ENCODE measurements at regions not wholly inside any gene's neighbourhood (a gene's known extent, or its start where the extent isn't known, plus 50 kb on each side); places are given as distances from the start of the nearest gene placed in this dataset.

DNA sequence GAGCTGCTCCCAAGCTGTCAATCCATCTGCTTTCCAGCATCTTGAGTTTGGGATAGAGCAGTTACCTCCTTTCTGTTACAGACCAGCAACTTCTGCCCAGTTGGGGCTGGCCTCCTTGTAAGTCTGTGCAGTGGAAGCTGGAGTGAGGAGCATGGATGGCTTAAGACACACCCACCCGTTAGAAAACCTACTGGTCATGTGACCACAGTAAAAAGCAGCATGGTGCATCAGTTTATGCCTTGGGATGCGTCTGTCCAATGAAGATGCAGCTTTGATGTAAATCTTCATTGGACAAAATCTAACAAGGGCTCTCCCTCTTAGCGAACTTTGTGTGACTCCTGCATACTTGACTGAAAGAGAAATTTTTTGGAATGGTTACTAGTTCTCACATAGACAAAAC is 453.5 kb downstream of the TYW1 start:
- Histone ChIP-seq H3K27me3 (no peaks in the 10 kb centered on the region), H3K27ac (no peak overlapping the region), H3K4me3 (no peak overlapping the region), H3K36me3 (no peaks in the 10 kb centered on the region), H3K9me3 (no peaks in the 10 kb centered on the region), H3K4me1 (peaks cover 0 to 4% (median 0%) of the 10 kb centered on the region in 12 donors)
- intact Hi-C loops (cut with DNase I) = no loop called here
- TF ChIP-seq CTCF (IDR thresholded peaks at IDR 0.05) = no peak
- TF ChIP-seq POLR2A (IDR thresholded peaks at IDR 0.05) = no peak
- 63 to 77% (median 72%) methylated on average over 3 of the region's 3 CpGs for WGBS, 4 donors
- ATAC-seq (no peak), DNase-seq (no peak)

- intact Hi-C loops (cut with DNase I) = no loop called here
- Histone ChIP-seq H3K4me3 (no peak overlapping the region), H3K27ac (no peak overlapping the region), H3K9me3 (no peaks in the 10 kb centered on the region), H3K36me3 (no peaks in the 10 kb centered on the region), H3K4me1 (peaks cover 0 to 4% (median 0%) of the 10 kb centered on the region in 12 donors), H3K27me3 (peaks cover 0 to 3% (median 0%) of the 10 kb centered on the region in 9 donors)
- WGBS, 4 donors = 79 to 85% (median 84%) methylated on average over 9 of the region's 9 CpGs
- TF ChIP-seq CTCF (IDR thresholded peaks at IDR 0.05) (no peak), POLR2A (IDR thresholded peaks at IDR 0.05) (no peak)
- ATAC-seq (no peak), DNase-seq (no peak)
Measured at GRCh38 chr7:67451306-67451705, 454.7 kb downstream of the TYW1 start.

DNA sequence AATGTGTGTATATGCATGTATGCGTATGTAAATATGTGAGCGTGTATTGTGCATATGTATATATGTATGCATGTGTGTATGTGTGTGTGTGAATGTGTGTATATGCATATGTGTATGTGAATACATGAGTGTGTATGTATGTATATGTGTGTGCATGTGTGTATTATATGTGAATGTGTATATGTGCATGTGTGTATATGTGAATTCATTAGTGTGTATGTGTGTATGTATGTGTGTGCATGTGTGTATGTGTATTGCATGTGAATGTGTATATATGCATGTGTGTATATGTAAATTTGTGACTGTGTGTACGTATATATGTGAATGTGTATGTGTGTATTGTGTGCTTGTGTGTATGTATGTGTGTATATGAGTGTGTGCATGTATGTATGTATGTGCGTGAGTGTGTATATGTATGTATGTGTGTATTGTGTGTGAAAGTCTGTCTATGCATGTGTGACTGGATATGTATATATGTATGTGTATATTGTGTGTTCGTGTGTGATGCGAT is 455.9 kb downstream of the TYW1 start:
- Histone ChIP-seq H3K4me1 (peaks cover 0 to 4% (median 0%) of the 10 kb centered on the region in 12 donors), H3K36me3 (no peaks in the 10 kb centered on the region), H3K9me3 (no peaks in the 10 kb centered on the region), H3K27me3 (peaks cover 0 to 7% (median 0%) of the 10 kb centered on the region in 9 donors), H3K27ac (no peak overlapping the region), H3K4me3 (no peak overlapping the region)
- ATAC-seq (no peak), DNase-seq (no peak)
- intact Hi-C loops (cut with DNase I) = no loop called here
- 94 to 97% (median 96%) methylated on average over 6 of the region's 6 CpGs for WGBS, 4 donors
- TF ChIP-seq CTCF (IDR thresholded peaks at IDR 0.05) = no peak
- no peak for TF ChIP-seq POLR2A (IDR thresholded peaks at IDR 0.05)

DNA sequence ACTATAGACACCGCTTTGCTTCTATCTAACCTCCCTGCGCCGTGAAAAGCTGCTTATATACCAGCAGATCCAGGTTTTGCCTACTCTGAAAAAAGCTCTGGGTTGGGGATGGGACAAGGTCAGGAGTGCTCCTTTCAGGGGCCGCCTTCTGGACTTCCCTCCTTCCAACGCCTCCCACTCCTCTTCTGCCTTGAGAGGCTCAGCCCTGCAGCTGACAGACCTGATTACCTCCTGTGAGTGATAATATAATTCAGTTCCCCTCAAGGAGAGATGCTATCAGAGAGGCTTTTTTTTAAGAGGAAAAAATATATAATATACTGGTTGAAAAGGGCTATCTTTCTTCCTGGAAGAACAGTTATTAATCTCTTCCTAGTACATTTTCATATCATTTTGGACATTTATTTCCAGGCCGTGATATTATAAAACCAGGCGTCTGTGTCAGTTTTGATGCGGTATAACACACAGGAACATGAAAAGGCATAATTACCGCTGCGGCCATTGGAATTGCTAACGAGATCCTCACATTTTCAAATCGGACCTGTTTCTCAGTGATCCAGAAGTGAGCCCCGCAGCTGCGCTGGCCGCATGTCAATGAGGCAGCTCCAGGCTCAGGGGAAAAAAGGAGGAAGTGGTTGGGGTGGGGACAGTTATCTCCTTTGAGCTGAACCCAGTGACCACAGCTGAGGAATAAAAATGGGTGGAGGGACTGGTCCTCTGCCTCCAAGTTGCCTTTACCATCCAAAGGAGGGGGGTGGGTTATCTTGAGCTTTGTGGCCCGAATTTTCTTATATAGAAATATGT is 457.1 kb downstream of the TYW1 start:
- ATAC-seq (no peak), DNase-seq (no peak)
- TF ChIP-seq POLR2A (IDR thresholded peaks at IDR 0.05) = no peak
- no peak for TF ChIP-seq CTCF (IDR thresholded peaks at IDR 0.05)
- Histone ChIP-seq H3K4me1 (peaks cover 0 to 4% (median 0%) of the 10 kb centered on the region in 12 donors), H3K36me3 (no peaks in the 10 kb centered on the region), H3K27me3 (peaks cover 0 to 7% (median 0%) of the 10 kb centered on the region in 9 donors), H3K4me3 (no peak overlapping the region), H3K9me3 (no peaks in the 10 kb centered on the region), H3K27ac (no peak overlapping the region)
- whole genome bisulfite sequencing, 4 donors = 52 to 63% (median 58%) methylated on average over 16 of the region's 16 CpGs
- intact Hi-C loops (cut with DNase I) = no loop called here
